ENCODE measurements at regions not wholly inside any gene's neighbourhood (a gene's known extent, or its start where the extent isn't known, plus 50 kb on each side); places are given as distances from the start of the nearest gene placed in this dataset.

GRCh38 chr13:112639521-112639920 lies 50.3 kb upstream of the ATP11A start:
- no peaks in the 10 kb centered on the region for H3K36me3 ChIP-seq
- 60 to 65% (median 63%) methylated on average over 5 of the region's 5 CpGs for WGBS, 3 donors
- H3K27ac ChIP-seq = no peak overlapping the region
- TF ChIP-seq POLR2A (IDR thresholded peaks at IDR 0.05) (no peak), EP300 (IDR thresholded peaks at IDR 0.05) (no peak), CTCF (IDR thresholded peaks at IDR 0.05) (no peak)
- H3K4me1 ChIP-seq (ENCODE audit: insufficient read depth) = no peaks in the 10 kb centered on the region
- no peaks in the 10 kb centered on the region for H3K9me3 ChIP-seq
- DNase-seq = no peak
- no peaks in the 10 kb centered on the region for H3K27me3 ChIP-seq
- no peak overlapping the region for H3K4me3 ChIP-seq
- intact Hi-C loops (cut with DNase I) = loop anchor here in 1 of 4 donors (5.0 kb wide), 1 partner anchor 238 kb away; no protein-coding TSS in a partner anchor

- no peak for DNase-seq
- no peaks in the 10 kb centered on the region for H3K9me3 ChIP-seq
- H3K4me1 ChIP-seq (ENCODE audit: insufficient read depth) = no peaks in the 10 kb centered on the region
- H3K27me3 ChIP-seq = no peaks in the 10 kb centered on the region
- H3K4me3 ChIP-seq = no peak overlapping the region
- no peaks in the 10 kb centered on the region for H3K36me3 ChIP-seq
- WGBS, 3 donors = 74 to 76% (median 74%) methylated on average over 10 of the region's 10 CpGs
- intact Hi-C loops (cut with DNase I) = loop anchor here in 1 of 4 donors (5.0 kb wide), 1 partner anchor 238 kb away; no protein-coding TSS in a partner anchor
- no peak overlapping the region for H3K27ac ChIP-seq
- TF ChIP-seq CTCF (IDR thresholded peaks at IDR 0.05) = no peak
- no peak for TF ChIP-seq POLR2A (IDR thresholded peaks at IDR 0.05)
- no peak for TF ChIP-seq EP300 (IDR thresholded peaks at IDR 0.05)
These were observed 50.9 kb upstream of the ATP11A start for GRCh38 chr13:112638919-112639318.

- H3K27ac ChIP-seq = no peak overlapping the region
- H3K9me3 ChIP-seq = no peaks in the 10 kb centered on the region
- no peaks in the 10 kb centered on the region for H3K36me3 ChIP-seq
- intact Hi-C loops (cut with DNase I) = loop anchor here in 1 of 4 donors (5.0 kb wide), 1 partner anchor 239 kb away; no protein-coding TSS in a partner anchor
- WGBS, 3 donors = 72 to 81% (median 77%) methylated on average over 24 of the region's 24 CpGs
- no peaks in the 10 kb centered on the region for H3K27me3 ChIP-seq
- TF ChIP-seq EP300 (IDR thresholded peaks at IDR 0.05) (no peak), CTCF (IDR thresholded peaks at IDR 0.05) (no peak), POLR2A (IDR thresholded peaks at IDR 0.05) (no peak)
- no peak for DNase-seq
- no peak overlapping the region for H3K4me3 ChIP-seq
- no peaks in the 10 kb centered on the region for H3K4me1 ChIP-seq (ENCODE audit: insufficient read depth)
These were observed 50.3 kb upstream of the TUBGCP3 start for GRCh38 chr13:112638157-112638750.
